MM.1S (cell line): ENCODE measurements at regions not wholly inside any gene's neighbourhood (a gene's known extent, or its start where the extent isn't known, plus 50 kb on each side); places are given as distances from the start of the nearest gene placed in this dataset.

ENCODE experiments used
- EZH2 ChIP-seq: fragments of 300-600 bp; sonication (generic); optimal IDR thresholded peaks from 2 replicates; pipeline ENCODE3; 2017; ENCODE audit warnings: low read depth, mild to moderate bottlenecking, antibody characterized with exemption, low read length, mixed read lengths
- TF ChIP-seq, protein P1 (sequence below): fragments of 300-600 bp; sonication (generic); IDR thresholded peaks from 2 replicates; pipeline ENCODE4 v1.5.1; 2016; ENCODE audit warnings: antibody characterized with exemption, low read length, mixed read lengths

DNA sequence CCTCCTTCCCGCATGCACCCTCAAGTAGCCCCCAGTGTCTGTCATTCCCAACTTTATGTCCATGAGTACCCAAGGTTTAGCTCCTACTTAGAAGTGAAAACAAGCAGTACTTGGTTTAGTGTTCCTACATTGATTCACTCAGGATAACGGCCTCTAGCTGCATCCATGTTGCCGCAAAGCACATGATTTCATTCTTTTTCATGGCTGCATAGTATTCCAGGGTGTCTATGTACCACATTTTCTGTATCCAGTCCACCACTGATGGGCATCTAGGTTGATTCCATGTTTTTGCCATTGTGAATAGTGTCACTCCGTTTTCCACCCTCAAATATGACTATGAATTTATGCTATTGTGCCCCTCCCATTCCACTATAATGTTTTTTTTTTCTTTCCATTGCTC, 130.5 kb upstream of the MXRA5 start:
- TF ChIP-seq, protein P1, sequence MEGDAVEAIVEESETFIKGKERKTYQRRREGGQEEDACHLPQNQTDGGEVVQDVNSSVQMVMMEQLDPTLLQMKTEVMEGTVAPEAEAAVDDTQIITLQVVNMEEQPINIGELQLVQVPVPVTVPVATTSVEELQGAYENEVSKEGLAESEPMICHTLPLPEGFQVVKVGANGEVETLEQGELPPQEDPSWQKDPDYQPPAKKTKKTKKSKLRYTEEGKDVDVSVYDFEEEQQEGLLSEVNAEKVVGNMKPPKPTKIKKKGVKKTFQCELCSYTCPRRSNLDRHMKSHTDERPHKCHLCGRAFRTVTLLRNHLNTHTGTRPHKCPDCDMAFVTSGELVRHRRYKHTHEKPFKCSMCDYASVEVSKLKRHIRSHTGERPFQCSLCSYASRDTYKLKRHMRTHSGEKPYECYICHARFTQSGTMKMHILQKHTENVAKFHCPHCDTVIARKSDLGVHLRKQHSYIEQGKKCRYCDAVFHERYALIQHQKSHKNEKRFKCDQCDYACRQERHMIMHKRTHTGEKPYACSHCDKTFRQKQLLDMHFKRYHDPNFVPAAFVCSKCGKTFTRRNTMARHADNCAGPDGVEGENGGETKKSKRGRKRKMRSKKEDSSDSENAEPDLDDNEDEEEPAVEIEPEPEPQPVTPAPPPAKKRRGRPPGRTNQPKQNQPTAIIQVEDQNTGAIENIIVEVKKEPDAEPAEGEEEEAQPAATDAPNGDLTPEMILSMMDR = no peak
- TF ChIP-seq EZH2 = no peak
